ENCODE measurements at regions not wholly inside any gene's neighbourhood (a gene's known extent, or its start where the extent isn't known, plus 50 kb on each side); places are given as distances from the start of the nearest gene placed in this dataset.

GRCh38 chr22:34319346-34319745 is 399.1 kb upstream of the LARGE1 start:
- no peak overlapping the region for H3K27ac ChIP-seq
- H3K4me3 ChIP-seq, result no peak overlapping the region
- TF ChIP-seq CTCF (IDR thresholded peaks at IDR 0.05), result no peak
- no peaks in the 10 kb centered on the region for H3K27me3 ChIP-seq
- H3K9me3 ChIP-seq, result peaks cover 0 to 6% of the 10 kb centered on the region in 2 donors
- no peaks in the 10 kb centered on the region for H3K4me1 ChIP-seq
- no peaks in the 10 kb centered on the region for H3K36me3 ChIP-seq
- no peak for DNase-seq (ENCODE audit: low spot score)

GRCh38 chr22:34324763-34325162 is 404.5 kb upstream of the LARGE1 start:
- no peak overlapping the region for H3K27ac ChIP-seq
- no peaks in the 10 kb centered on the region for H3K27me3 ChIP-seq
- DNase-seq (ENCODE audit: low spot score), result no peak
- TF ChIP-seq CTCF (IDR thresholded peaks at IDR 0.05), result no peak
- H3K9me3 ChIP-seq, result no peaks in the 10 kb centered on the region
- no peaks in the 10 kb centered on the region for H3K4me1 ChIP-seq
- H3K36me3 ChIP-seq, result no peaks in the 10 kb centered on the region
- H3K4me3 ChIP-seq, result no peak overlapping the region

GRCh38 chr22:34326901-34327300 is 406.6 kb upstream of the LARGE1 start:
- H3K4me1 ChIP-seq, result no peaks in the 10 kb centered on the region
- H3K9me3 ChIP-seq, result no peaks in the 10 kb centered on the region
- no peak for TF ChIP-seq CTCF (IDR thresholded peaks at IDR 0.05)
- no peak for DNase-seq (ENCODE audit: low spot score)
- no peaks in the 10 kb centered on the region for H3K27me3 ChIP-seq
- H3K36me3 ChIP-seq, result no peaks in the 10 kb centered on the region
- no peak overlapping the region for H3K4me3 ChIP-seq
- no peak overlapping the region for H3K27ac ChIP-seq

- Histone ChIP-seq H3K36me3 (no peaks in the 10 kb centered on the region), H3K4me3 (no peak overlapping the region), H3K27me3 (no peaks in the 10 kb centered on the region), H3K27ac (no peak overlapping the region), H3K9me3 (peaks cover 0 to 12% of the 10 kb centered on the region in 2 donors), H3K4me1 (no peaks in the 10 kb centered on the region)
- no peak for DNase-seq (ENCODE audit: low spot score)
- no peak for TF ChIP-seq CTCF (IDR thresholded peaks at IDR 0.05)
Measured at GRCh38 chr22:34330432-34330831, 410.2 kb upstream of the LARGE1 start.

GRCh38 chr22:34333285-34333684 is 413.0 kb upstream of the LARGE1 start:
- Histone ChIP-seq H3K27ac (no peak overlapping the region), H3K9me3 (peaks cover 0 to 15% of the 10 kb centered on the region in 2 donors), H3K36me3 (no peaks in the 10 kb centered on the region), H3K4me1 (no peaks in the 10 kb centered on the region), H3K4me3 (no peak overlapping the region), H3K27me3 (no peaks in the 10 kb centered on the region)
- no peak for DNase-seq (ENCODE audit: low spot score)
- TF ChIP-seq CTCF (IDR thresholded peaks at IDR 0.05), result no peak

- Histone ChIP-seq H3K36me3 (no peaks in the 10 kb centered on the region), H3K4me1 (no peaks in the 10 kb centered on the region), H3K27ac (no peak overlapping the region), H3K4me3 (no peak overlapping the region), H3K9me3 (peaks cover 0 to 15% of the 10 kb centered on the region in 2 donors), H3K27me3 (no peaks in the 10 kb centered on the region)
- DNase-seq (ENCODE audit: low spot score), result no peak
- TF ChIP-seq CTCF (IDR thresholded peaks at IDR 0.05), result no peak
Measured at GRCh38 chr22:34334893-34335292, 414.6 kb upstream of the LARGE1 start.

Data from right atrium auricular region (tissue), 2 donors.